ENCODE measurements at regions not wholly inside any gene's neighbourhood (a gene's known extent, or its start where the extent isn't known, plus 50 kb on each side); places are given as distances from the start of the nearest gene placed in this dataset.
"Not testable (repeated sequence)": the region's sequence is repeated elsewhere in the genome, so short reads cannot be mapped to it uniquely, and the experiment has no call there.

GRCh38 chr13:85586856-85587255, 212.4 kb downstream of the SLITRK6 start:
- no peak overlapping the region for H2AFZ ChIP-seq (ENCODE audit: low read depth, low read length)
- no peaks in the 10 kb centered on the region for H3K4me1 ChIP-seq (ENCODE audit: insufficient read depth, low read length)
- H3K9me3 ChIP-seq (ENCODE audit: low read length) = no peaks in the 10 kb centered on the region
- no peaks in the 10 kb centered on the region for H3K27me3 ChIP-seq (ENCODE audit: insufficient read depth, low read length)
- no peaks in the 10 kb centered on the region for H3K36me3 ChIP-seq (ENCODE audit: insufficient read depth, low read length)
- H3K4me3 ChIP-seq (ENCODE audit: low read length) = no peak overlapping the region

DNA sequence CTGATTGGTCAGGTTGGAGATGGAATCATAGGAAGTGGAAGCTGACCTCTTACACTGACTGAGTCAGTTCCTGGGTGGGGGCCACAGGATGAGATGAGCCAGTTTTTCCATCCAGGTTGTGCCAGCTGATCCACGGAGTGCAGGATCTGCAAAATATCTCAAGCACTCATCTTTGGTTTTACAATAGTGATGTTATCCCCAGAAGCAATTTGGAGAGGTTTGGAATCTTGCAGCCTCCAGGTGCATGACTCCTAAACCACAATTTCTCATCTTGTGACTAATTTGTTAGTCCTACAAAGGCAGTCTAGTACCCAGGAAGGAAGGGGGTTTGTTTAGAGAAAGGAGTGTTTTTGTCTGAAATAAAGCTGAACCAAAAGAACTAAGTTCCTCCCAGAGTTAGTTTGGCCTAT, 212.8 kb downstream of the SLITRK6 start:
- Histone ChIP-seq H2AFZ (ENCODE audit: low read depth, low read length) (no peak overlapping the region), H3K27me3 (ENCODE audit: insufficient read depth, low read length) (no peaks in the 10 kb centered on the region), H3K4me1 (ENCODE audit: insufficient read depth, low read length) (no peaks in the 10 kb centered on the region), H3K4me3 (ENCODE audit: low read length) (no peak overlapping the region), H3K9me3 (ENCODE audit: low read length) (no peaks in the 10 kb centered on the region), H3K36me3 (ENCODE audit: insufficient read depth, low read length) (no peaks in the 10 kb centered on the region)

GRCh38 chr13:85582890-85583289, 216.3 kb downstream of the SLITRK6 start:
- Histone ChIP-seq H3K4me3 (ENCODE audit: low read length) (no peak overlapping the region), H3K36me3 (ENCODE audit: insufficient read depth, low read length) (no peaks in the 10 kb centered on the region), H3K4me1 (ENCODE audit: insufficient read depth, low read length) (no peaks in the 10 kb centered on the region), H3K27me3 (ENCODE audit: insufficient read depth, low read length) (no peaks in the 10 kb centered on the region), H3K9me3 (ENCODE audit: low read length) (no peaks in the 10 kb centered on the region), H2AFZ (ENCODE audit: low read depth, low read length) (no peak overlapping the region)

- Histone ChIP-seq H3K9me3 (ENCODE audit: low read length) (no peaks in the 10 kb centered on the region), H3K4me1 (ENCODE audit: insufficient read depth, low read length) (no peaks in the 10 kb centered on the region), H2AFZ (ENCODE audit: low read depth, low read length) (no peak overlapping the region), H3K36me3 (ENCODE audit: insufficient read depth, low read length) (no peaks in the 10 kb centered on the region), H3K27me3 (ENCODE audit: insufficient read depth, low read length) (no peaks in the 10 kb centered on the region), H3K4me3 (ENCODE audit: low read length) (no peak overlapping the region)
Measured at GRCh38 chr13:85575110-85575509, 224.1 kb downstream of the SLITRK6 start.

DNA sequence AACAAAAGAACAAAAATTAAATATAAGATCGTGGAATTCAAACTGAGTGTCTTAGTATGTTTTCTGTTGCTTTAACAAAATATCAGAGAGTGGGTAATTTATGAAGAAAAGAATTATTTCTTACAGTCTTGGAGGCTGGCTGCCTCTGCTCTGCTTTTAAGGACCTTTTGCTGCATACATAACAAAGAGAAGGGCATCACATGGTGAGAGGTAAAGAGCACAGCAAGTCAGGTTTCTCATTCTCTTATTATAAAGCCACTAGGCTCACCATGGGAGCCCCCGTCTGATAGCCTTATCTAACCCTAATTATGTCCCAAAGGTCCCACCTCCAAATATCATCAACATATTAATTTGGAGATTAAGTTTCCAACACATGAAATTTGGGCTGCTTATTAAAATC, 231.3 kb downstream of the SLITRK6 start:
- Histone ChIP-seq H3K9me3 (ENCODE audit: low read length) (no peaks in the 10 kb centered on the region), H3K4me1 (ENCODE audit: insufficient read depth, low read length) (no peaks in the 10 kb centered on the region), H3K36me3 (ENCODE audit: insufficient read depth, low read length) (no peaks in the 10 kb centered on the region), H3K4me3 (ENCODE audit: low read length) (no peak overlapping the region), H2AFZ (ENCODE audit: low read depth, low read length) (no peak overlapping the region), H3K27me3 (ENCODE audit: insufficient read depth, low read length) (no peaks in the 10 kb centered on the region)

- Histone ChIP-seq H3K4me3 (ENCODE audit: low read length) (no peak overlapping the region), H2AFZ (ENCODE audit: low read depth, low read length) (no peak overlapping the region), H3K4me1 (ENCODE audit: insufficient read depth, low read length) (no peaks in the 10 kb centered on the region), H3K9me3 (ENCODE audit: low read length) (no peaks in the 10 kb centered on the region), H3K36me3 (ENCODE audit: insufficient read depth, low read length) (no peaks in the 10 kb centered on the region), H3K27me3 (ENCODE audit: insufficient read depth, low read length) (no peaks in the 10 kb centered on the region)
Measured at GRCh38 chr13:85565652-85566051, 233.6 kb downstream of the SLITRK6 start.

GRCh38 chr13:85564598-85564997, 234.6 kb downstream of the SLITRK6 start:
- H3K9me3 ChIP-seq (ENCODE audit: low read length) = no peaks in the 10 kb centered on the region
- no peaks in the 10 kb centered on the region for H3K4me1 ChIP-seq (ENCODE audit: insufficient read depth, low read length)
- no peak overlapping the region for H2AFZ ChIP-seq (ENCODE audit: low read depth, low read length)
- H3K36me3 ChIP-seq (ENCODE audit: insufficient read depth, low read length) = no peaks in the 10 kb centered on the region
- no peaks in the 10 kb centered on the region for H3K27me3 ChIP-seq (ENCODE audit: insufficient read depth, low read length)
- H3K4me3 ChIP-seq (ENCODE audit: low read length) = no peak overlapping the region

DNA sequence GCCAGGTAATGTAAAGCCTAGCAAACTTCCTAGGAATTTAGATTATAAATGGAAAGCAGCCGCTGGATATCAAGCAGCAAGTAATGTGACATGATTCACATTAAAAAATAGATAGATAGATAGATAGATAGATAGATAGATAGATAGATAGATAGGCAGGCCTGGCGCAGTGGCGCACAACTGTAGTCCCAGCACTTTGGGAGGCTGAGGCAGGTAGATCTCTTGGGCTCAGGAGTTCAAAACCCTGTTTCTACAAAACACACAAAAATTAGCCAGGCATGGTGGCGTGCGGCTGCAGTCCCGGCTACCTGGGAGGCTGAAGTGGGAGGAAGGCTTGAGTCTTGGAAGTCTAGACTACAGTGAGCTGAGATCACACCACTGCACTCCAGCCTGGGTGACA, 236.9 kb downstream of the SLITRK6 start:
- no peaks in the 10 kb centered on the region for H3K9me3 ChIP-seq (ENCODE audit: low read length)
- H3K4me3 ChIP-seq (ENCODE audit: low read length) = no peak overlapping the region
- no peak overlapping the region for H2AFZ ChIP-seq (ENCODE audit: low read depth, low read length)
- H3K27me3 ChIP-seq (ENCODE audit: insufficient read depth, low read length) = no peaks in the 10 kb centered on the region
- H3K36me3 ChIP-seq (ENCODE audit: insufficient read depth, low read length) = no peaks in the 10 kb centered on the region
- no peaks in the 10 kb centered on the region for H3K4me1 ChIP-seq (ENCODE audit: insufficient read depth, low read length)

DNA sequence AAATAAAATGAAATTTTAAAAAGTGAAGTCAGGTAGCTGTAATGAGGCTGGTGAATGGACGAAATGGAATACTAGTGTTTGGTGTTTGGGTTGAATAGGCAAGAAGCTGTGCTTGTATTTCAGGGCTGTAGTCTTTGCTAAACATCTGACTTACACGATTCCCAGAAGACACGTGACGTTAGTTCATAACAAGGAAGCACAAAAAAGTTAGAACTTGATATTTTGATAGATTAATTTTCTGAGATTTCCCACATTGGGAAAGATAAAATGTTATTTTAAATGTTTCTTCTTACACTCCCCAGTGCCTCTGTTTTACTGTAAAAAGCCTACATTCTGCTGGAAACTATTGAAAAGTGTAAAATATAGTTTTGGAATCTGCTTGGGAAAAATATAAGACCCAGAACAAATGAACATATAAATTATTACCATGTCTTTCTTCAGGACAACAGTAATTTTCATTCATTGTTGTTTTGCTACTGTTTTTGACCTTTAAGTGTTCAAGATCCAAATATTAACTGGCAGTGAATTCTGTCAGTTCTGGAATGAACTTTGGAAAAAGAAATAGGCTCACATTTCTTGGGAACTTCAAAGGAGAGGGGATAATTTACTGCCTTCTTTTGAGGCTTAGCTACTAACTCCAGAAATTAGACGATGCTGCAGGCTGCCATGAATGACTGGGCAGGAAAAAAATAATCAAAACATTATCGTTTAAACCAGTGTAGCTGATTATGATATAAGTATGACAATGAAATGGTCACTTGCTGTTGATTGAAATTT, 241.3 kb downstream of the SLITRK6 start:
- no peak overlapping the region for H3K4me3 ChIP-seq (ENCODE audit: low read length)
- no peaks in the 10 kb centered on the region for H3K9me3 ChIP-seq (ENCODE audit: low read length)
- H2AFZ ChIP-seq (ENCODE audit: low read depth, low read length) = no peak overlapping the region
- H3K36me3 ChIP-seq (ENCODE audit: insufficient read depth, low read length) = no peaks in the 10 kb centered on the region
- H3K27me3 ChIP-seq (ENCODE audit: insufficient read depth, low read length) = no peaks in the 10 kb centered on the region
- H3K4me1 ChIP-seq (ENCODE audit: insufficient read depth, low read length) = no peaks in the 10 kb centered on the region

GRCh38 chr13:85551012-85551411, 248.2 kb downstream of the SLITRK6 start:
- Histone ChIP-seq H3K4me3 (ENCODE audit: low read length) (no peak overlapping the region), H2AFZ (ENCODE audit: low read depth, low read length) (no peak overlapping the region), H3K36me3 (ENCODE audit: insufficient read depth, low read length) (no peaks in the 10 kb centered on the region), H3K27me3 (ENCODE audit: insufficient read depth, low read length) (no peaks in the 10 kb centered on the region), H3K4me1 (ENCODE audit: insufficient read depth, low read length) (no peaks in the 10 kb centered on the region), H3K9me3 (ENCODE audit: low read length) (no peaks in the 10 kb centered on the region)

- H3K9me3 ChIP-seq (ENCODE audit: low read length) = no peaks in the 10 kb centered on the region
- H3K36me3 ChIP-seq (ENCODE audit: insufficient read depth, low read length) = no peaks in the 10 kb centered on the region
- H2AFZ ChIP-seq (ENCODE audit: low read depth, low read length) = no peak overlapping the region
- H3K4me3 ChIP-seq (ENCODE audit: low read length) = no peak overlapping the region
- H3K27me3 ChIP-seq (ENCODE audit: insufficient read depth, low read length) = no peaks in the 10 kb centered on the region
- no peaks in the 10 kb centered on the region for H3K4me1 ChIP-seq (ENCODE audit: insufficient read depth, low read length)
Measured at GRCh38 chr13:85549819-85550218, 249.4 kb downstream of the SLITRK6 start.

DNA sequence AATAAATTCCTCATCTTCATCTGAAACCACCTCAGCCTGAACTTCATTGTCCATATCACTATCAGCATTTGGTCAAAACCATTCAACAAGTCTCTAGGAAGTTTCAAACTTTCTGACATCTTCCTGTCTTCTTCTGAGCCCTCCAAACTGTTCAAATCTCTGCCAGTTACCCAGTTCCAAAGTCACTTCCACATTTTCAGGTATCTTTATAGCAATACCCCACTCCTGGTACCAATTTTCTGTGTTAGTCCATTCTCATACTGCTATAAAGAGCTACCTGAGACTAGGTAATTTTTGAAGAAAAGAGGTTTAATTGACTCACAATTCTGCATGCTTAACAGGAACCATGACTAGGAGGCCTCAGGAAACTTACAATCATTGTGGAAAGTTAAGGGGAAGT, 250.4 kb downstream of the SLITRK6 start:
- not testable (repeated sequence) for H3K9me3 ChIP-seq (ENCODE audit: low read length); H3K27me3 ChIP-seq (ENCODE audit: insufficient read depth, low read length); H2AFZ ChIP-seq (ENCODE audit: low read depth, low read length); H3K4me3 ChIP-seq (ENCODE audit: low read length); H3K36me3 ChIP-seq (ENCODE audit: insufficient read depth, low read length); H3K4me1 ChIP-seq (ENCODE audit: insufficient read depth, low read length)

DNA sequence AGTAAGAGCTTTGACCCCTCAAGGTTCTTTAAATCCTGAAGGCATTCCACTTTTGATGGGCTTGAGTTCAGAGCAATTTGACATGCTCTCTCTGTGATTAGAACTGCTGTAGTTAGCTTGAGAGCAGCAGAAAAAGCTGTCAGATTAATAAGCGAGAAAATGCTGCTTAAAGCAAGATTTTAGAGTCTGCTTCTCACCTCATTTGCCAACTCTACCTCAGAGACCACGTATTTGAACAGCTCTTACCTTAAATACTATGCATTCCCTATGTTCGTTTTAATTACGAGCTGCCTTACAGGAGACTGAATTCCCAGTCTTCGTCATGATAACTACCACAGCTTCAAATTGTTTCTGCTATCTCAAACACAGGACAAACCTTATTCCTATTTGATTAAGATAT, 253.4 kb downstream of the SLITRK6 start:
- Histone ChIP-seq H3K27me3 (ENCODE audit: insufficient read depth, low read length) (no peaks in the 10 kb centered on the region), H3K4me3 (ENCODE audit: low read length) (no peak overlapping the region), H3K9me3 (ENCODE audit: low read length) (no peaks in the 10 kb centered on the region), H3K4me1 (ENCODE audit: insufficient read depth, low read length) (no peaks in the 10 kb centered on the region), H2AFZ (ENCODE audit: low read depth, low read length) (no peak overlapping the region), H3K36me3 (ENCODE audit: insufficient read depth, low read length) (no peaks in the 10 kb centered on the region)

GRCh38 chr13:85544756-85545155, 254.5 kb downstream of the SLITRK6 start:
- no peaks in the 10 kb centered on the region for H3K36me3 ChIP-seq (ENCODE audit: insufficient read depth, low read length)
- no peaks in the 10 kb centered on the region for H3K27me3 ChIP-seq (ENCODE audit: insufficient read depth, low read length)
- H3K4me1 ChIP-seq (ENCODE audit: insufficient read depth, low read length) = no peaks in the 10 kb centered on the region
- no peaks in the 10 kb centered on the region for H3K9me3 ChIP-seq (ENCODE audit: low read length)
- no peak overlapping the region for H2AFZ ChIP-seq (ENCODE audit: low read depth, low read length)
- H3K4me3 ChIP-seq (ENCODE audit: low read length) = no peak overlapping the region

Data from neuron (in vitro differentiated cells).